MM.1S (cell line): ENCODE measurements at regions not wholly inside any gene's neighbourhood (a gene's known extent, or its start where the extent isn't known, plus 50 kb on each side); places are given as distances from the start of the nearest gene placed in this dataset.

Experiments used
- DNase-seq: peaks from one replicate; pipeline ENCODE4 v3.0.0-alpha.2; 2015
- H2AFZ ChIP-seq: fragments of 300-600 bp; sonication (generic); 2 replicates; pipeline ENCODE4 v1.6.0; 2016; ENCODE audit warnings: antibody characterized with exemption, low read length
- H3F3A ChIP-seq: fragments of 300-600 bp; sonication (generic); 2 replicates; pipeline ENCODE4 v1.6.1; 2016; ENCODE audit warnings: mild to moderate bottlenecking, antibody characterized with exemption, low read length, moderate library complexity, mixed read lengths; ENCODE audit not compliant: insufficient read depth
- H3K27ac ChIP-seq: fragments of 300-600 bp; sonication (generic); 2 replicates; pipeline ENCODE4 v1.5.1; 2016; ENCODE audit warnings: mild to moderate bottlenecking, low read length
- H3K27me3 ChIP-seq: fragments of 300-600 bp; sonication (generic); replicated peaks from 2 replicates; pipeline ENCODE4 v1.6.0; 2016; ENCODE audit warnings: low read length; ENCODE audit not compliant: insufficient read depth
- H3K36me3 ChIP-seq: fragments of 300-600 bp; sonication (generic); replicated peaks from 2 replicates; pipeline ENCODE4 v1.6.1; 2016; ENCODE audit warnings: mild to moderate bottlenecking, low read length, mixed read lengths; ENCODE audit not compliant: insufficient read depth
- H3K4me1 ChIP-seq: fragments of 300-600 bp; sonication (generic); 2 replicates; pipeline ENCODE4 v1.6.1; 2016; ENCODE audit warnings: low read length, mixed read lengths
- H3K4me2 ChIP-seq: fragments of 300-600 bp; sonication (generic); 2 replicates; pipeline ENCODE4 v1.6.0; 2016; ENCODE audit warnings: low read depth, low read length
- H3K4me3 ChIP-seq: fragments of 300-600 bp; sonication (generic); 2 replicates; pipeline ENCODE4 v1.5.1; 2016; ENCODE audit warnings: low read length, mixed read lengths
- H3K79me2 ChIP-seq: fragments of 300-600 bp; sonication (generic); 2 replicates; pipeline ENCODE4 v1.6.1; 2016; ENCODE audit warnings: mixed run types, low read length, mixed read lengths
- H3K9ac ChIP-seq: fragments of 300-600 bp; sonication (generic); 2 replicates; pipeline ENCODE4 v1.6.1; 2016; ENCODE audit warnings: low read length, mixed read lengths
- H3K9me2 ChIP-seq: fragments of 300-600 bp; sonication (generic); replicated peaks from 2 replicates; pipeline ENCODE4 v1.6.1; 2016; ENCODE audit warnings: mild to moderate bottlenecking, low read length, mixed read lengths; ENCODE audit not compliant: insufficient read depth
- H3K9me3 ChIP-seq: fragments of 300-600 bp; sonication (generic); replicated peaks from 2 replicates; pipeline ENCODE4 v1.6.1; 2016; ENCODE audit warnings: mild to moderate bottlenecking, low read length, mixed read lengths; ENCODE audit not compliant: insufficient read depth
- H4K20me1 ChIP-seq: fragments of 300-600 bp; sonication (generic); 2 replicates; pipeline ENCODE4 v1.6.1; 2016; ENCODE audit warnings: mild to moderate bottlenecking, low read length, moderate library complexity, mixed read lengths; ENCODE audit not compliant: insufficient read depth
- CTCF ChIP-seq: fragments of 300-600 bp; sonication (generic); IDR thresholded peaks from 2 replicates; pipeline ENCODE4 v1.5.1; 2016; ENCODE audit warnings: antibody characterized with exemption, low read length, mixed read lengths
- EZH2 ChIP-seq: fragments of 300-600 bp; sonication (generic); optimal IDR thresholded peaks from 2 replicates; pipeline ENCODE3; 2017; ENCODE audit warnings: low read depth, mild to moderate bottlenecking, antibody characterized with exemption, low read length, mixed read lengths
- EZH2phosphoT487 ChIP-seq: fragments of 300-600 bp; sonication (generic); IDR thresholded peaks from 2 replicates; pipeline ENCODE4 v1.6.1; 2018; ENCODE audit warnings: antibody characterized with exemption, low read length

- no peak for DNase-seq
- no peak overlapping the region for H3K27ac ChIP-seq
- H3K27me3 ChIP-seq = no peaks in the 10 kb centered on the region
- no peaks in the 10 kb centered on the region for H3K9me3 ChIP-seq
- no peak overlapping the region for H2AFZ ChIP-seq
- no peak overlapping the region for H3K4me3 ChIP-seq
- H3K4me2 ChIP-seq = no peak overlapping the region
- no peak for TF ChIP-seq EZH2
- TF ChIP-seq EZH2phosphoT487 = no peak
- no peak for TF ChIP-seq CTCF
- H3K36me3 ChIP-seq = no peaks in the 10 kb centered on the region
- no peaks in the 10 kb centered on the region for H4K20me1 ChIP-seq
- H3K9ac ChIP-seq = no peak overlapping the region
- no peaks in the 10 kb centered on the region for H3K79me2 ChIP-seq
- H3K9me2 ChIP-seq = no peaks in the 10 kb centered on the region
- H3K4me1 ChIP-seq = no peaks in the 10 kb centered on the region
- no peaks in the 10 kb centered on the region for H3F3A ChIP-seq
These were observed 275.0 kb downstream of the SPATA31D1 start for GRCh38 chr9:82263619-82264018.

GRCh38 chr9:82271106-82271561 is 282.6 kb downstream of the SPATA31D1 start:
- H3K9ac ChIP-seq = no peak overlapping the region
- H3K27me3 ChIP-seq = no peaks in the 10 kb centered on the region
- no peaks in the 10 kb centered on the region for H3K9me3 ChIP-seq
- no peaks in the 10 kb centered on the region for H4K20me1 ChIP-seq
- no peak overlapping the region for H3K4me2 ChIP-seq
- H3K9me2 ChIP-seq = no peaks in the 10 kb centered on the region
- no peaks in the 10 kb centered on the region for H3F3A ChIP-seq
- DNase-seq = no peak
- no peaks in the 10 kb centered on the region for H3K4me1 ChIP-seq
- no peak overlapping the region for H2AFZ ChIP-seq
- TF ChIP-seq CTCF (no peak), EZH2phosphoT487 (no peak), EZH2 (no peak)
- no peak overlapping the region for H3K27ac ChIP-seq
- no peaks in the 10 kb centered on the region for H3K79me2 ChIP-seq
- no peaks in the 10 kb centered on the region for H3K36me3 ChIP-seq
- no peak overlapping the region for H3K4me3 ChIP-seq

- Histone ChIP-seq H2AFZ (no peak overlapping the region), H3K79me2 (no peaks in the 10 kb centered on the region), H3K9me2 (no peaks in the 10 kb centered on the region), H3F3A (no peaks in the 10 kb centered on the region), H3K27me3 (no peaks in the 10 kb centered on the region), H3K9ac (no peak overlapping the region), H3K4me2 (no peak overlapping the region), H3K36me3 (no peaks in the 10 kb centered on the region), H4K20me1 (no peaks in the 10 kb centered on the region), H3K27ac (no peak overlapping the region), H3K4me1 (no peaks in the 10 kb centered on the region), H3K4me3 (no peak overlapping the region), H3K9me3 (no peaks in the 10 kb centered on the region)
- TF ChIP-seq EZH2phosphoT487 = no peak
- no peak for TF ChIP-seq EZH2
- TF ChIP-seq CTCF = no peak
- DNase-seq = no peak
These were observed 284.5 kb downstream of the SPATA31D1 start for GRCh38 chr9:82273121-82273520.
